ENCODE measurements at regions not wholly inside any gene's neighbourhood (a gene's known extent, or its start where the extent isn't known, plus 50 kb on each side); places are given as distances from the start of the nearest gene placed in this dataset.

DNA sequence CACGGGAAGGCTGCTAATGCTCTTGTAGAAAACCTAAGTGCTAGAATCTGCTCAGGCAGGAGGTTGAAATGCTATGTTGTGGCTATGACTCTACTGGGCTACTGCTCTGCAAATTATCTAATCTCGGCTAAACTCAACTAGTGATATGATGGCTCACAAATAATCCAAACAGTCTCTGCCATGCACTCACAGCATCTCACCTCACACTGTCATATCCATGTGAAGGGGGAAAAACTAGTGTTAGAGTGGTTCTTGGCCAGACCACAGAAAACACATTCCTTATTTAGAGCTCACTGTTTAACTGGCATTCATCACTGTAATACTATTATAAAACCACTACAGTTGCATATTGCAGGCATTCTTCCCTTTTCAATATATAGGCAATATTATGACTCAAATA lies 81.8 kb upstream of the DST start:
- TF ChIP-seq, protein P1, sequence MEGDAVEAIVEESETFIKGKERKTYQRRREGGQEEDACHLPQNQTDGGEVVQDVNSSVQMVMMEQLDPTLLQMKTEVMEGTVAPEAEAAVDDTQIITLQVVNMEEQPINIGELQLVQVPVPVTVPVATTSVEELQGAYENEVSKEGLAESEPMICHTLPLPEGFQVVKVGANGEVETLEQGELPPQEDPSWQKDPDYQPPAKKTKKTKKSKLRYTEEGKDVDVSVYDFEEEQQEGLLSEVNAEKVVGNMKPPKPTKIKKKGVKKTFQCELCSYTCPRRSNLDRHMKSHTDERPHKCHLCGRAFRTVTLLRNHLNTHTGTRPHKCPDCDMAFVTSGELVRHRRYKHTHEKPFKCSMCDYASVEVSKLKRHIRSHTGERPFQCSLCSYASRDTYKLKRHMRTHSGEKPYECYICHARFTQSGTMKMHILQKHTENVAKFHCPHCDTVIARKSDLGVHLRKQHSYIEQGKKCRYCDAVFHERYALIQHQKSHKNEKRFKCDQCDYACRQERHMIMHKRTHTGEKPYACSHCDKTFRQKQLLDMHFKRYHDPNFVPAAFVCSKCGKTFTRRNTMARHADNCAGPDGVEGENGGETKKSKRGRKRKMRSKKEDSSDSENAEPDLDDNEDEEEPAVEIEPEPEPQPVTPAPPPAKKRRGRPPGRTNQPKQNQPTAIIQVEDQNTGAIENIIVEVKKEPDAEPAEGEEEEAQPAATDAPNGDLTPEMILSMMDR (IDR thresholded peaks at IDR 0.05; ENCODE audit: insufficient read depth, low read length): no peak
- no peak for TF ChIP-seq GABPA (IDR thresholded peaks at IDR 0.05; ENCODE audit: low read depth)
